Bronchial epithelial cell (primary cell): ENCODE measurements at regions not wholly inside any gene's neighbourhood (a gene's known extent, or its start where the extent isn't known, plus 50 kb on each side); places are given as distances from the start of the nearest gene placed in this dataset.

Source experiments
- DNase-seq: peaks from one replicate; pipeline ENCODE4 v3.0.0-alpha.2; 2010; ENCODE audit warnings: low read depth
- FAIRE-seq: peaks from 2 replicates; lab custom pipeline; 2011; peaks lifted over from hg19 to GRCh38; lab: Jason Lieb, UNC
- H3K27me3 ChIP-seq: 2 replicates; pipeline ENCODE4 v1.5.1; 2011; ENCODE audit warnings: low read length; ENCODE audit not compliant: control insufficient read depth, insufficient read depth
- H3K36me3 ChIP-seq: 2 replicates; pipeline ENCODE4 v1.5.1; 2011; ENCODE audit warnings: low read length; ENCODE audit not compliant: control insufficient read depth, insufficient read depth
- H3K4me3 ChIP-seq: 2 replicates; pipeline ENCODE4 v1.5.1; 2011; ENCODE audit warnings: mild to moderate bottlenecking, low read depth, low read length, control low read depth
- CTCF ChIP-seq: IDR thresholded peaks from 2 replicates; pipeline ENCODE4 v1.5.1; 2011; ENCODE audit warnings: mild to moderate bottlenecking, moderate library complexity, low read length, control low read depth, inconsistent platforms; ENCODE audit not compliant: insufficient read depth, severe bottlenecking

- TF ChIP-seq CTCF: no peak
- no peak for DNase-seq
- no peak overlapping the region for H3K4me3 ChIP-seq
- FAIRE-seq: no peak
- no peaks in the 10 kb centered on the region for H3K36me3 ChIP-seq
- no peaks in the 10 kb centered on the region for H3K27me3 ChIP-seq
These were observed 64.3 kb downstream of the ZNF22 start for GRCh38 chr10:45064998-45065397.

GRCh38 chr10:45071043-45071813 lies 70.5 kb downstream of the ZNF22 start:
- DNase-seq (peak; percentile 42), FAIRE-seq (no peak)
- no peaks in the 10 kb centered on the region for H3K36me3 ChIP-seq
- H3K27me3 ChIP-seq: no peaks in the 10 kb centered on the region
- no peak overlapping the region for H3K4me3 ChIP-seq
- no peak for TF ChIP-seq CTCF

- H3K27me3 ChIP-seq: no peaks in the 10 kb centered on the region
- FAIRE-seq: no peak
- H3K4me3 ChIP-seq: no peak overlapping the region
- H3K36me3 ChIP-seq: no peaks in the 10 kb centered on the region
- no peak for DNase-seq
- no peak for TF ChIP-seq CTCF
These were observed 74.5 kb downstream of the ZNF22 start for GRCh38 chr10:45075216-45075615.

- FAIRE-seq (no peak), DNase-seq (no peak)
- TF ChIP-seq CTCF: no peak
These were observed 75.2 kb downstream of the ZNF22 start for GRCh38 chr10:45075826-45076380.

GRCh38 chr10:45076891-45077290 lies 76.2 kb downstream of the ZNF22 start:
- no peaks in the 10 kb centered on the region for H3K36me3 ChIP-seq
- no peaks in the 10 kb centered on the region for H3K27me3 ChIP-seq
- no peak for FAIRE-seq
- DNase-seq: no peak
- no peak overlapping the region for H3K4me3 ChIP-seq
- TF ChIP-seq CTCF: no peak

More at GRCh38 chr10:45075826-45076380, 75.2 kb downstream of the ZNF22 start:
- no peaks in the 10 kb centered on the region for H3K27me3 ChIP-seq
- no peaks in the 10 kb centered on the region for H3K36me3 ChIP-seq
- no peak overlapping the region for H3K4me3 ChIP-seq
